BE2C (cell line): ENCODE measurements at regions not wholly inside any gene's neighbourhood (a gene's known extent, or its start where the extent isn't known, plus 50 kb on each side); places are given as distances from the start of the nearest gene placed in this dataset.

Source experiments
- DNase-seq: peaks from one replicate; pipeline ENCODE4 v3.0.0-alpha.2; 2020
- H3K27me3 ChIP-seq: fragments of 250-450 bp; sonication (Bioruptor Pico); 2 replicates; pipeline ENCODE4 v1.5.1; 2020; ENCODE audit warnings: mild to moderate bottlenecking
- H3K36me3 ChIP-seq: fragments of 250-450 bp; sonication (Bioruptor Pico); 2 replicates; pipeline ENCODE4 v1.5.1; 2020; ENCODE audit warnings: mild to moderate bottlenecking
- H3K4me1 ChIP-seq: fragments of 250-450 bp; sonication (Bioruptor Pico); 2 replicates; pipeline ENCODE4 v1.5.1; 2020
- H3K4me3 ChIP-seq: 2 replicates; pipeline ENCODE4 v1.5.1; 2011; ENCODE audit warnings: low read depth, low read length
- H3K9me3 ChIP-seq: fragments of 250-450 bp; sonication (Bioruptor Pico); 2 replicates; pipeline ENCODE4 v1.5.1; 2020
- CTCF ChIP-seq: IDR thresholded peaks from 2 replicates; pipeline ENCODE4 v1.5.1; 2012; ENCODE audit warnings: mild to moderate bottlenecking, low read depth, low read length

DNA sequence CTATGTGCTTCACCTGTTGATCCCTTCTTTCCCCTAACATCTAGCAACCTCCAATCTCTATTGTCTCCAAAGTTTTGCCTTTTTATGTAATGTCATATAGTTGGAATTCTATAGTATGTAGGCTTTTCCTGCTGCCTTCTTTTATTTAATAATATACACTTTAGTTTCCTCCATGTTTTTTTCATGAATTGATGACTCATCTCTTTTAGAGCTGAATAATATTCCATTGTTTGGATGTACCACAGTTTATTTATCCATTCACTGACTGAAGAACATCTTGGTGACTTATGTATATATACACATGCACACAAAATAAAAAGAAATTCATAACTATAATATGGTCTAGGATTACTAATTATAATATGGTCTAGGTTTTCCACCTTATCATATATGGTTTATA, 1314.2 kb downstream of the OTOL1 start:
- no peaks in the 10 kb centered on the region for H3K9me3 ChIP-seq
- DNase-seq = no peak
- no peaks in the 10 kb centered on the region for H3K36me3 ChIP-seq
- no peaks in the 10 kb centered on the region for H3K27me3 ChIP-seq
- H3K4me1 ChIP-seq = no peaks in the 10 kb centered on the region
- TF ChIP-seq CTCF = no peak
- H3K4me3 ChIP-seq = no peak overlapping the region

DNA sequence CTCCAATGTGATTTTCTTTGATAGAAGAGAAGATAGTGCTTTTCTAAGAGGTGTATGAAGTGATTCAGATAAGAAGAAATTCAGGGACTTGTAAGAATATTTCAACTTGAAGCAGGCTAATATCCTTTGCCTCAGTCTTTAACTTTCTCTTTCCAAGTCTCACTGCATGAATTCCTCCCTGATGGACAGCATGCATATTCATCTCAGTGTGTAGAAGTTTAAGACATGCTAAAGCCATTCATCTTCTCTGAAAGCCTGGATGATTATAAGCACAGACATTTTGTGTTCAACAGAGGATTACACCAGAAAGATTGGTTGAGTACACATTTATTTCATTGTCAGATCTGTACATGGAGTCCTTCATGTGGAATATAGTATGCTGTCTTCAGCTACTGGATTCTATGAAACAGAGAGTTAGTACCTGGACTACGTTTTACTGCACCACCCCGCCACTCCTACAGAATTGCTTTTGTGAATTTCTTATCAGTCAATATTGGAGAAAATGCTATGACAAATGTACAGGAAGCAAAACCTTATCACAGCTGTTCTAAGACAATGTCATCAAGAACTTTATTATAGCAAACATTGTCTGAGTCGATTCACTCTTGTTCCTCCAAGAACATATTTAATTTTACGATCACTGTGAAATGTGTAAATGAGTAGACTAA, 1346.1 kb downstream of the OTOL1 start:
- H3K9me3 ChIP-seq = no peaks in the 10 kb centered on the region
- H3K4me3 ChIP-seq = no peak overlapping the region
- no peaks in the 10 kb centered on the region for H3K4me1 ChIP-seq
- no peak for TF ChIP-seq CTCF
- H3K27me3 ChIP-seq = no peaks in the 10 kb centered on the region
- H3K36me3 ChIP-seq = no peaks in the 10 kb centered on the region
- DNase-seq = no peak

GRCh38 chr3:162845918-162846317, 1349.3 kb downstream of the OTOL1 start:
- Histone ChIP-seq H3K4me3 (0 out of 2 replicates have a peak overlapping the region, but pooled peaks have one; percentile 0), H3K4me1 (no peaks in the 10 kb centered on the region), H3K9me3 (no peaks in the 10 kb centered on the region), H3K27me3 (no peaks in the 10 kb centered on the region), H3K36me3 (no peaks in the 10 kb centered on the region)
- no peak for TF ChIP-seq CTCF
- DNase-seq = no peak

GRCh38 chr3:162847511-162847910, 1350.9 kb downstream of the OTOL1 start:
- Histone ChIP-seq H3K27me3 (no peaks in the 10 kb centered on the region), H3K9me3 (no peaks in the 10 kb centered on the region), H3K4me1 (no peaks in the 10 kb centered on the region), H3K4me3 (no peak overlapping the region), H3K36me3 (no peaks in the 10 kb centered on the region)
- no peak for DNase-seq
- TF ChIP-seq CTCF = no peak

DNA sequence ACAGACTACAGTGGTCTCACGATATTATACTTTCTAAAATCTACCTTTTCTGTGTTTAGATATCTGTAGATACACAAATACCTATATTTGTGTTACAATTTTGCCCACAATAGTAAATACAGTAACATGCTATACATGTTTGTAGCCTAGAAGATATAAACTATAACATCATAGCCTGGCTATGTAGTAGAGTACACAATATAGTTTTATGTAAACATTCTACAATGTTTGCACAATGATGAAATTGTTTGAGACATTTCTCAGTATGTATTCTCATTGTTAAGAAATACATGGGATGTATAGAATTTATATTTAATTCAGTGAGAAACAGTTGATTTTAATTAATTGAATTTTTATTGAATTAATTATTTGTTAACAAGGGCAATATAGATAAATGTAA, 1367.0 kb downstream of the OTOL1 start:
- no peaks in the 10 kb centered on the region for H3K4me1 ChIP-seq
- DNase-seq = no peak
- no peaks in the 10 kb centered on the region for H3K9me3 ChIP-seq
- no peak overlapping the region for H3K4me3 ChIP-seq
- TF ChIP-seq CTCF = no peak
- H3K36me3 ChIP-seq = no peaks in the 10 kb centered on the region
- H3K27me3 ChIP-seq = no peaks in the 10 kb centered on the region

DNA sequence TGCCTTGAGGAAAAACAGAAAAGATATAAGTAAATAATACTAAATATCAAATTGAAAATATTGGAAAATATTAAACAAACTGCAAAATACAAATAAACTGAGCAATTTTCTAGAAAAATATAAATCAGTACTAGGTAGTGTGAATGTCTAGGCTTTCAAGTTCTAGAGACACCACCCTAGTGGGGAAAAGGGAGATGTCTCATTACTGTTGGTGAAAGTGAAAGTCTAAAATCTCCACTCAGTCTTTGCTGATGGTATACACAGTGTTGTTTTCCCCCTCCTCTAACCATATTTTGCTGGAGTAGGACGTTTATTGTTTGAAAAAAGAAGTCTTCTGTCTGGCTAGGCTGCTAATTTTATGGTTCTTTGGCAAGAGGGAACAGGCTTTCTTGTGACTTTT, 1368.9 kb downstream of the OTOL1 start:
- TF ChIP-seq CTCF = peak; percentile 18; the same call in 1 of the 2 replicates
- no peak overlapping the region for H3K4me3 ChIP-seq
- H3K27me3 ChIP-seq = no peaks in the 10 kb centered on the region
- DNase-seq = no peak
- H3K9me3 ChIP-seq = no peaks in the 10 kb centered on the region
- no peaks in the 10 kb centered on the region for H3K36me3 ChIP-seq
- H3K4me1 ChIP-seq = no peaks in the 10 kb centered on the region
